ENCODE measurements at regions not wholly inside any gene's neighbourhood (a gene's known extent, or its start where the extent isn't known, plus 50 kb on each side); places are given as distances from the start of the nearest gene placed in this dataset.
"Not testable (repeated sequence)": the region's sequence is repeated elsewhere in the genome, so short reads cannot be mapped to it uniquely, and the experiment has no call there.

DNA sequence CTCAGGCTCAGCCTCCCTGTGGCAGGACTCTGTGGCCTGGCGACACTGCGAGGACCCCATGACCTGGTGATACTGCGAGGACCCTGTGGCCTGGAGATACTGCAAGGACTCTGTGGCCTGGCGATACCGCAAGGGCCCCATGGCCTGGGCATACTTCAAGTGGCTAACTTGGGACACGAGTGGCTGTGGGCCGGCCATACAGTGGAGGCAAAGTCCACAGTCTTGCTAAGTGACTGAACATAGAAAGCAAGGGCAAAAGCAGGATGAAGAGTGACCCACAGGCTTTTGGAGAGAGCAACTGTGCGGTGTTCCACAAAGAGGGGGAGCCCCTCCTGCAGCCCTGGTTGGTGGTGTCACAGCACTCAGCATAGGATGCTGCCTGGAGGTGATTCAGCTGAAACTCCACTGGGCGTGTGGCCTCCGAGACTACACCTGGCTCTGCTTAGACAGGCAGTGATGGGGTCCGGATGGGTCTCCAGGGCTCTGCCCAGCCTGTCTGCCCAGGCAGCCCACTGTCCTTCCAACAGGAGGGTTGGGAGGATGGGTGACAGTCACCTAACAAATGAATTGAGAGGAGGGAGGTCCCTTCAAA lies 691.0 kb upstream of the HS6ST1 start:
- no peak for DNase-seq (ENCODE audit: low read depth)

DNA sequence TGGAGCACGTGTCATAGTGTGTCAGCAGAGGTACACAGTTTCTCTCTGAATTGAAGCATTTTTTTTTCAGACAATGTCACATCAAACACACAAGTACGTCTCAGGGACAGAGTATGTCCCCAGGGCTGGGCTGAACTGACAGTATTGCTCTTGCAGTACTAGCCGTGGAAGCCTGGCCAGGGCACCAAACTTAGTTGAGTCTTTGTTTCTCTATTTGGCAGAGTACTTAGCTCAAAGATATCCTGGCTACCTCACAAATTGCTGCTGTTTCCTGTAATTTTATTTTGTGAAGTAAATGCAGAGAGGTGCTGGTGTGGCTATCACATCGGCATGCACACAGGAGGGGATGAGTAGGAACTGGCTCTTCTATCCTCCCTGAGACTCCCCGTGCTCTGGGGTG lies 691.6 kb upstream of the HS6ST1 start:
- DNase-seq (ENCODE audit: low read depth): no peak

DNA sequence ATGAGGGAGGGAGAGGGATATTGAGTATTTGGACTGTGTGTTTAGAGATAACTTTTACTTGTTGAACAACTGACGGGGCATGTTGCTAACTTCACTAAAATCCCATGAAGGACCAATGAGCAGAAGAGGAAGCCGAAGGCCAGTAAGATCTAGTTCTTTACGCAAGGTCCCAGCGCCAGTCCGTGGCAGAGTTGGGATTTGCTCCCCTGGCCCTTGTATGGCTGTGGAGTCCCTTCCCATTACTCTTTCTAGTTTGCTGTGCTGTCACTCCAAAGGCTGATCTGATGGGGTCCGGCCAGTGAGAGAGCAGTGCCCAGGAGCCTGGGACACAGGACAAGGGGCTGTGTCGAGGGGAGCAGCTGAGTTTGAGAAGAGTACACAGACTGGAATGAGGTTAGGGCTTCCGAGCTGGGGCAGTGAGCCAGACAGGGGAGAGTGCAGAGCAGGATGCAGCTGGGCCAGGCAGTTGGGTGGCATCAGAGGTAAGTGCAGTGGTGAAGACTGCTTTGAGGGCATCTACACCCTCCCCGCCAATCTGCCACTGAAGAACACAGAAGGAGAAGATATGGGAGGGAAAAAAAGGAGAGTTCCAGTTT lies 692.9 kb upstream of the HS6ST1 start:
- no peak for DNase-seq (ENCODE audit: low read depth)

DNA sequence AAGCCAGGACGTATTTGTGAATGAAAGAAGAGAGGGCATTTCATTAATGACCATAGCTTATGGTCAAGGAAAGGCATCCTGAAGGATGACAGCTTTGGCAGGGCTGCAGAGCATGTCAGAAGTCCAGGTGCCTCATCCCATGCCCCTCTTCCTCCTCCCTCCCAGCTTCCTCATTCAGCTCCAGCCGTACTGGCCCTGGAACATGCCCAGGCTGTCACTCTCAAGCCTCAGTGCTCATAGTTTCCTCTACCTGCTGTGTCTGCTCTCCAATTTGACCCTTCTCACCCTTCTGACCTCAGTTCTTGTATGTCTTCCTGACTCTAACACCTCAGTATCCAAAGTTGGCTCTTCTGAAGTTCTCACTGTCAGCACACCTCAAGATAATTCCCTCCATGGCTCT lies 695.8 kb upstream of the HS6ST1 start:
- no peak for DNase-seq (ENCODE audit: low read depth)

DNA sequence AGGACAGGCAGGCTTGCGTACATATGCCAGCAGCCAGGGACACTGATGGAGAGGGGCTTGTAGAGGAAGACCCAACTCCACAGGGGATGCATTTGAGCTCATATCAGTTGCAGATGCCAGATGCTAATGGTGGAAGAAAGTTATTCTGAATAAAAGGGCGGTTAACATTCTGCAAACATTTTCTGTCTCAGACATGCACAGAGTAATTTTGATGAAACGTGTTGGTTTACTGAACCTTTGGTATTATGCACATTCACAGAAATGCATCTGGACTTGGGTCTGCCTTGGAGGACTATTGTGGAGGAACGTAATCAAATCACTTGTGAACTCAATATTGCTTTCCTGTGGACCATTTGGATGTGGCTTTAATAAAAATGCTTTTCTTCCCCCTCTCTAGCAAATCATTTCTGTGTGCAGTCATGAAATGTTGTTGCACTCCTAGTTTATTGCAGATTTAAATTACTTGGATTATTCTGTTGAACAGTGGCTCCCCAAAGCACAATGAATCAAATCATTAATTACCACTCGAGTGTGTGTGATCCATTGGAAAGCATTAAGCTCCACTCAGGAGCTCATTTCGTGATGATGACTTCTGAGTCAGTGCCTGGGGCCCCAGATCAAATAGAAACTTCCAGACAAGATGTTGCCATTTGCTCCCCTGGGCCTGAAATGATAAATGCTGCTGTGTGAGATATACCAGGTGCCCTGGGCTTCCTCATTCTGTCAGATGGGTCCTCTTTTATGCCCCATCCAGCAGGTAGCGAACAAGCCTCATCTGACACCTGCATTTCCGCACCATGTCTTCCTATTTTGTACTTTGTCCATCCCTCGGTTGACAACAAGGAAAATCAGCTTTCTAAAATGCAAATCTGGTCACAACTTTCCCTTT lies 697.0 kb upstream of the HS6ST1 start:
- DNase-seq (ENCODE audit: low read depth): no peak

DNA sequence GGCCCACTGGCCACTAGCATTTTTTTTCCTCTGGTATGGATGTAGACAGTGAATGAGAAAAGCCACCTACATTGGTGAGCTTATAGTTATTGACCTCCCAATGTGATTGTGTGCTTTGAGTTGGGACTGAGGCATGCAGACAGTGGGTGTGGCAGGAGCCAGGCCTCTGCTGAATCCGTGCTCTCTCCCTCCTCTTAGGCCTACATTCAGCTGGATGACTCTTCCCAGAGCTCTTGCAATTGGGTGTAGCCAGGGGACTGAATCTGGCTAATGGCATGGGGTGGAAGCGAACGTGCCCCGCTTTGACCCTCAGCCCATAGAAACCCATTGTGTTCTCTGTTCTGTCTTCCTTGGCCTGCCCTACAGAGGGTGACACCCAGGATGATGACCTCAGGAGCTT lies 698.3 kb upstream of the HS6ST1 start:
- DNase-seq (ENCODE audit: low read depth): no peak

DNA sequence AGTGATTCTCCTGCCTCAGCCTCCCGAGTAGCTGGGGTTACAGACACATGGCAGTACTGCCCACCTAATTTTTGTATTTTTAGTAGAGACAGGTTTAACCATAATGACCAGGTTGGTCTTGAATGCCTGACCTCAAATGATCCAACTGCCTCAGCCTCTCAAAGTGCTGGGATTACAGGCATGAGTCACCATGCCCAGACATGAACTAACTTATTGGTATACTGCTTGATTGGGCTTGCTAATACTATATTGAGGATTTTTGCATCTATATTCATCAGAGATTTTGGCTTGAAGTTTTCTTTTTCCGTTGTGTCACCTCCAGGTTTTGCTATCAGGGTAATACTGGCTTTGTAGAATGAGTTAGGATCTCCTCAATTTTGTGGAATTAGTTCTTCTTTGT lies 706.1 kb upstream of the HS6ST1 start:
- DNase-seq (ENCODE audit: low read depth): no peak

DNA sequence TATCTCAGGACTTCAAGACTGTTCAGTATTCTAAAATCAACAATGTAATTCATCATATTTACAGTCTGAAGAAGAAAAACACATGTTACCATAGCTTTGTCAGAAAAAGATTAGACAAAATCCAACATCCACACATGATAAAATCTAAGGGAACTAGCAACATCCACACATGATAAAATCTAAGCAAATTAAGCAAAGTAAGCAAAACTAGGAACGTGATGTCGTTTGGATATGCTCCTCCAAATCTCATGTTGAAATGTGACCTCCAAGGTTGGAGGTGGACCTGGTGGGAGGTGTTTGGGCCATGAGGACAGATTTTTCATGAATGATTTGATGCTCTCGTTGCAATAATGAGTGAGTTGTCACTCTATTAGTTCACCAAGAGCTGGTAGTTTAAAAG lies 717.3 kb upstream of the HS6ST1 start:
- no peak for DNase-seq (ENCODE audit: low read depth)

DNA sequence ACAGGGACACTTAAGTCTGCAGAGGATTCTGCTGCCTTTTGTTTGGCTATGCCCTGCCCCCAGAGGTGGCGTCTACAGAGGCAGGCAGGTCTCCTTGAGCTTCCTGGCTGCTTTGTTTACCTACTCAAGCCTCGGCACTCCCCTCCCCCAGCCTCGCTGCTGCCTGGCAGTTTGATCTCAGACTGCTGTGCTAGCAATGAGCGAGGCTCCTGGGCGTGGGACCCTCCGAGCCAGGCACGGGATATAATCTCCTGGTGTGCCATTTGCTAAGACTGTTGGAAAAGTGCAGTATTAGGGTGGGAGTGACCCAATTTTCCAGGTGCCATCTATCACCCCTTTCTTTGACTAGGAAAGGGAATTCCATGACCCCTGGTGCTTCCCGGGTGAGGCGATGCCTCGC lies 725.0 kb upstream of the HS6ST1 start:
- not testable (repeated sequence) for DNase-seq (ENCODE audit: low read depth)

DNA sequence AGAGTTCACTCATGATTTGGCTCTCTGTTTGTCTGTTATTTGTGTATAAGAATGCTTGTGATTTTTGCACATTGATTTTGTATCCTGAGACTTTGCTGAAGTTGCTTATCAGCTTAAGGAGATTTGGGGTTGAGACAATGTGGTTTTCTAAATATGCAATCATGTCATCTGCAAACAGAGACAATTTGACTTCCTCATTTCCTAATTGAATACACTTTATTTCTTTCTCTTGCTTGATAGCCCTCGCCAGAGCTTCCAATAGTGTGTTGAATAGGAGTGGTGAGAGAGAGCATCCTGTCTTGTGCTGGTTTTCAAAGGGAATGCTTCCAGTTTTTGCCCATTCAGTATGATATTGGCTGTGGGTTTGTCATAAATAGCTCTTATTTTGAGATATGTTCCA lies 727.8 kb upstream of the HS6ST1 start:
- DNase-seq (ENCODE audit: low read depth): not testable (repeated sequence)

DNA sequence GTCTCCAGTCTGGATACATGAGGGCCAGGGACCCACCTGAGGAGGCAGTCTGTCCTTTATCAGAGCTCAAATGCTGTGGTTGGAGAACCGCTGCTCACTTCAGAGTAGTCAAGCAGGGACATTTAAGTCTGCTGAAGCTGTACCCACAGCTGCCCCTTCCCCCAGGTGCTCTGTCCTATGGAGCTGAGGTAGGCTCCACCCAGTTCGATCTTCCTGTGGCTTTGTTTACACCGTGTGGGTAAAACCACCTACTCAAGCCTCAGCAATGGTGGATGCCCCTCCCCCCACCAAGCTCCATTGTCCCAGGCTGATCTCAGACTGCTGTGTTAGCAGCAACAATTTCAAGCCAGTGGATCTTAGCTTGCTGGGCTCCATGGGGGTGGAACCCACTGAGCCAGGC lies 731.4 kb upstream of the HS6ST1 start:
- no peak for DNase-seq (ENCODE audit: low read depth)

DNA sequence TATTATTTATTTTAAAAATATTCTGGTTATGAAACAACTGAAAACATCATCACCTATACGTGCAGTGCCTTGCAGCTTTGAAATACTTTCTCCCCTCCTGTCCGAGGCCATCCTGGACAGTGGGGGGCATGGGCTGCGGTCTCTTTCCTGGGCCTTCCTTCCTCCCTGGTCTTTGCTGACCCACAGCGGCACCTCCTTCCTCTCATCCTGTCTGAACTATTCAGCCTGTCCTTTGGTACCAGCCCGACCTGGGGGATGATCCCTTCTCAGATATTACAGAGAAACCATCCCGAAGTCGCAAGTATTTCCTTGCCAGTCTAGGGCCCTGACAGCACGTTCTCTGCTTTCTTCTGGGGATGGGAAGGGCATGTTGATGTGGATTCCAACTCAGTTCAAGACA lies 736.6 kb upstream of the HS6ST1 start:
- no peak for DNase-seq (ENCODE audit: low read depth)

DNA sequence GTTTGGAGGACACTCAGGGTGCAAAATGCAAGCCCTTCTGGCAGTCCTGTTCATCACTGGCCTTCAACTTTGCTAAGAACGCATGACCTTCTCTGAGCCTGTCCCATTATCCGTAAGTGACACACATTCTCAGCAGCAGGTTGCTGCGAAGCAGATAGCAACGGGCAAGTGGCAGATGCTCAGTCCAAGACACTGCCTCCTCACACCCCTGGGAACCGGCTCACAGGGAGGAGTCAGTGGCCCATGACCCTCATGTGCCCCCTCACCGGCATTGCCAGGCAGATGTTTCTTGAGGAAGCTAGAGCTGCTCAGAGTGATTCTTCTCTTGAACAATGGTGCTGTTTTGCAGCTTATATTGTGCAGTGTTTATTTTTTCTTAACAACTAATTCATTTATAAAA lies 737.2 kb upstream of the HS6ST1 start:
- DNase-seq (ENCODE audit: low read depth): no peak

DNA sequence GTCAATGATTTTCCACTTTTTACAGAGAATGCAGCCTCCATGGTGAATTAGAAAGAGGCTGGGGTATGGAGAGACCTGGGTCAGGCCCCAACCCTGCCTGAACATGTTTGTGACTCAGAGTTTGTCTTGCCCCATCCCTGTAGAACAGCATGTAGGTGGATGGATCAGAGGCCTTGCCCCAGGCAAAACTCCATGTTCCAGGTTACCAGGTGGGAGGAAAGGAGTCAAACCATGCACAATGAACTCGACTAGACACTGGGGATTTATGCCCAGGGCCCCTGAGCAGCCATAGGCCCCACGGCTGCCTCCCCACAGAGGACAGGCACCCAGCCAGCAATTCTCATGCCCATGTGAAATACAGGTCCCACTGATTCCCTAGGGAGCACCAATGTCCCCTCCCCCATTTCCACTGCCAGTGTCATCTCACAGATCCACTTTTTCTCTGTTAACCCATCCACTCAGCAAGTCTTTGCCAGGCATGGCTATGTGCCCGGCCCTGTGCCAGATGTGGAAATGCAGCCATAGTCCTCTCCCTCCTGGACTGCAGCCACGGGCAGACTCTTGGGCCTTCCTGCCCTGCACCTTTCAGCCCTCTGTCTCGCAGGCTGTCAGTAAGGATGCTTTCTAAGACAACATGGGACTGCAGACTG lies 737.8 kb upstream of the HS6ST1 start:
- no peak for DNase-seq (ENCODE audit: low read depth)

DNA sequence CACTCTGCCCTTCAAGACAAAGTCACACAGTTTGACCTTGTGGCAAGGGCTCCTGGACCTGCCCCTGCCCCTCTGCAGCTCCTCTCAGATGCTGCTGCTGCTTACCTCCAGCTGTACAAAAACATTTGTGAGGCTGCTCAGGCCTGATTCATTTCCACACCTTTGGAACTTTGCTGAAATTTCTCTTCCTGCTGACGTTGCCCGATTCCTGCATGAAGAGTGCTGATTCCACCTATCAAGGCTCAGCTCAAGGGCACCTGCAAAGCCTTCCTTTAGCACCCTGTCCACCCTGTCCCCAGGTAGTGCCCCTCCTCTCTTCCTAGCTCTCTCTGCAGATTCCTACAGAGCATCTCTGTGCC lies 738.3 kb upstream of the HS6ST1 start:
- DNase-seq (ENCODE audit: low read depth): no peak

DNA sequence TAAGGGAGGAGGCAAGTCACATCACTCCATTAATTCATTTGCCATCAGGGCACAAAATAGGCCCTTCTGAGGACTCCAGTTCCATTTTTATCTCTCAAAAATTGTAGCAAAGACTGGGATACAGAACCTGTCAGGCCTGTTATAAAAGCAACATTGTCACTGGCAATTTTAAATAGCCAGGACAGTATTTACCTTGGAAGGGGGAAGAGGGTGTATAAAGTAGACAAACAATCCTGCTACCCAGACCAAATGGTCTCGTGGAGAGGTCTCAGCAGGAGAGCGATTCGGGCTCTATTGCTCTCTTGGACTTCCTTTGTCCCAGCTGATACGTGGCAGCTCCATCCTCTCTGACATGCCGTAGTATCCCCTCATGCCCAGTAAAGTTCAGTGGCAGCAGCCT lies 740.3 kb upstream of the HS6ST1 start:
- no peak for DNase-seq (ENCODE audit: low read depth)

DNA sequence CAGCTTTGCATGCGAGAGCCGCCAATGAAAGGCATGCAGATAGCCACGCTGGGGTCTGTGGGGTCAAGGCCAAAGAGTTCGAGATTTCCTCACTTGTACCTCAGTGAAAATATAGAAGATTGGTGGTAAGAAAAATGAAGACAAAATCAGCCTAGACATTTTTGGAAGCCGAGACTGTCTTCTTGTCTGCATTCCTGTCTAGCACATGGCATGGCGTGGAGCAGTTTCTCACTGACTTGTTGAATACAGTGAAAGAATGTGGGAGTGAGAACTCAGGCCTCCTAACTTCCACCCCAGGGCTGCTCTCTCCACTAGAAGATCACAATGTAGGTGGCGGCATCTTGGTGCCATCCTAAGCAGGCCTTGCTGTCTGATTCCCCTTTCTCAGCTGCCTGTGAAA lies 740.8 kb upstream of the HS6ST1 start:
- no peak for DNase-seq (ENCODE audit: low read depth)

DNA sequence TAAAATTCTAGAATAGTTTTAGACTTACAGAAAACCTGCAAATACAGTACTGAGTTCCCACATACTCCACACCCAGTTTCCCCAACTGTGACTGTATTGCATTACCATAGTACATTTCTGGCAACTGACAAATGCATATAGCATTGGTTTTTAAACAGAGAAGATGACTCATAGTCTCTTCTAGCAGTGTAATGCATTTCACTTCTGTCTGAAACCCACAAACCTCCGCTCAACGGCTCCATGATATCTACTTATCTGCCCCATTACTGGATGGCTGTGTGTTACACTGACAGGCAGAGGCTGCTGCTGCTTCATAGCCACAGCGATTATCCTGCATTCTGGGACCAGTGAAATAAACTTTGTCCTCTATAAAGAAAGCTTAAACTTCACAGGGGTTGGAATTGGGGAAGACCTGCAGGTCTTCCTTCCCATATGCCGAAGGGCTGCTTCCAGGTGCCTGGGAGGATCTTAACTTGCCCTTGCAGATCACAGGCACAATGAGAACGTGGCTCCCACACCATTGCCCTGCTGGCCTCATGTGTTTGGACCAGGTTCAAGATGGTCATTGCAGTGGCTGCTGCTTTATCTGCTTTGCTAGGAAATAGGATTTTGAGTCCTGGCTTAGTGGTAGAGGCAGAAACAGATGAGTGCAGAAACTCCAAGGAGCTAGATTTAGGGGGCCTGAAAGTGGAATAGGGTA lies 742.6 kb upstream of the HS6ST1 start:
- no peak for DNase-seq (ENCODE audit: low read depth)

DNA sequence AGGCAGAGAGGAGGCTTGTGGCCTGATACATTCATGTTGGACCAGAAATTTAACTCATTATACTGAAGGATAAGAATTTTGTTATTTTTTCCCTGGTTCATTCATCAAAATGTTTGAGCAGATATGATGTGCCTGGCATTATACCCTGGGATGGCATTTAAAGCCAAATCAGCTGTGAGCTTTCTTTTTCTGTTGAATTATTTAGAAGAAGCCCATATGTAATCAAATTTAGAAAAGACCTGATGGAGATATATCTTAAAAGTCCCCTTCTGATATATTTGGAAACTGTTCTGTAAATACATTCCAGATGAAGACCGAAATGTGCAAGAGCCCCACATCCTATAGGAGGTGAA lies 743.1 kb upstream of the HS6ST1 start:
- DNase-seq (ENCODE audit: low read depth): no peak

DNA sequence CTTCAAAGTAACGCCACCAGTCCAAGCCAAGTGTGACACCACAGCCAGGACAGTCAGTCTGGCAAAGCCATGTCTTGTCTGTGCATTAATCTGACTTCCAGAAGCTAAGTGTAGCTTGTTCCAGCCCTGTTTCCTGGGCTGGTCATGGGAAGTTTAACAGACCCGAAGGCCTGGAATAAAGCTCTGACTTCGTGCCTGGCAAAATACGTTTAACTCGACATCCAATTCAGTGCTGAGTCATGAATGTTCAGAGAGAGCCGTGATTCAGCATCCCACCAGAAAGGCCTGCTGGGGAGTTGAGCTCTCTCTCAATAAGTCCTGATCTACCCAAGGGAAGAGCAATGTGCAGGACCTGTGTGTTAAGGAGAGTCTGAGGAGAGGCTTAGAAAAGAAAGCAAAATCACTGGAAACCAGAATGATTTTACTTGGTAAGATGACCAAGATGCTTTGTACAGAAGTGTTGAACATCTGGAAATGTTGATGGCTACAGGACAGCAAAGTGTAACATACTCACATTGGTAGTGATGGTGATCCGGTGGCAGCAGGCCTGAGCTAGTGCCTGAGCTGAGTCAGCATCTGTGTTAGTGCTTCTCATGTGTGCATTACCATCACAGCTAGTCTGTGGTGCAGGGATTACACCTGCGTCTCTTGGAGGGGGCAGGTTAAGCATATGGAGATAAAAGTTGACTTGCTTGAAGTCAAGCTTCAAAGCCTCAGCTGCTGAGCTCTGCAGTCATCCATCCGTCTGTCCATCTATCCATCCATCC lies 743.7 kb upstream of the HS6ST1 start:
- DNase-seq (ENCODE audit: low read depth): no peak

DNA sequence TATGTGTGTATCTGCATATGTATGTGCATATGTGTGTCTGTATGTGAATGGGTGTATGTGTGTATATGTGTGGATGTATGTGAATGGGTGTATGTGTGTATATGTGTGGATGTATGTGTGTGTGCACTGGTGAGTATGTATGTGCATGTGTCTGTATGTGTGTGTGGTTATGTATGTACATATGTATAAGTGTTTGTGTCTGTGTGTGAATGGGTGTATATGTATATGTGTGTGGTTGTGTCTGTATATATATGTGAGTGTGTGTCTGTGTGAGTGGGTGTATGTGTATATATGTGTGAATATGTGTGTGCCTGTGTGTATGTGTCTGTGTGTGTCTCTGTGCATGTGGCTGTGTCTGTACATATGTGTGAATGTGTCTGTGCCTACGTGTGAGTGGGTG lies 748.4 kb upstream of the HS6ST1 start:
- no peak for DNase-seq (ENCODE audit: low read depth)

DNA sequence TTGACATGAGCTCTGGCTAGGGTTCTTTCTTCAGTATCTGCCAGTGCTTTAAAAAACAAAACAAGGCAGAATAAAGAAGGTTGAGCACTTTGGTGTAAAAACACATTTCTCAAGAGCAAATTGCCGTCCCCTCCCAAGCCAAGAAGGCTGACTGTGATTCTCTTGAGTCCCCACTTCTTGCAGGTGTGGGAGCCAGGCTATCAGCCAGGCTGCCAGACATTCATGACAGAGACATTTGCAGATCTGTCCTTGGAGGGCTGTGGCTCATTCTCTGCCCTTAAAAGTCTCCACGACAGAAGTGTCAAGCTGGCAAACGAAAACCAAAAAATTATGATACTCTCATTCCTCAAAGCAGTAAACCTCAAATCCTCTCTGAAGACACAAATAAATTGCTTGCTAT lies 749.3 kb upstream of the HS6ST1 start:
- DNase-seq (ENCODE audit: low read depth): no peak
